DMS153 (cell line): ENCODE measurements at regions not wholly inside any gene's neighbourhood (a gene's known extent, or its start where the extent isn't known, plus 50 kb on each side); places are given as distances from the start of the nearest gene placed in this dataset.

Experiments used
- DNase-seq: peaks from one replicate; lab custom pipeline; 2025; lab: John Stamatoyannopoulos, UW

GRCh38 chr21:26739189-26739588 is 106.0 kb downstream of the ADAMTS1 start:
- no peak for DNase-seq

DNA sequence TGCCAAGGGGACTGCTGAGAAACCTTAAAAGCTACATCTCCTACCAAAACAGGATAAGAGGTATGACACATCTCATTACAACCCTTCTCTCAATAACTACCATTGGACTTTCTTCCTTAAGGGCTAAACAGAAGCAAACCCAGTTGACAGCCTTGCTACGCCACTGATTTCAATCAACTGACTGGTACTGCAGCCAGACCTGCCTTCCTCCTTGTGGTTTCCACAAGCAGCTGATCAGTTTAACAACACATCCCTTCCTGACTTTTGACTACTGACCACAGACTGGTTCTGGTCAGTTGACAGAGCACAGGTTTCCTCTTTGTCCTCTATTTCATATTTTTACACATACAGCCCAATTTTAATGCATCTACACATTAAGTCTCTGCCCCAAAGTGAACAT is 108.8 kb downstream of the ADAMTS1 start:
- DNase-seq: no peak

- no peak for DNase-seq
Measured at GRCh38 chr21:26732432-26733221, 112.6 kb downstream of the ADAMTS1 start.

DNA sequence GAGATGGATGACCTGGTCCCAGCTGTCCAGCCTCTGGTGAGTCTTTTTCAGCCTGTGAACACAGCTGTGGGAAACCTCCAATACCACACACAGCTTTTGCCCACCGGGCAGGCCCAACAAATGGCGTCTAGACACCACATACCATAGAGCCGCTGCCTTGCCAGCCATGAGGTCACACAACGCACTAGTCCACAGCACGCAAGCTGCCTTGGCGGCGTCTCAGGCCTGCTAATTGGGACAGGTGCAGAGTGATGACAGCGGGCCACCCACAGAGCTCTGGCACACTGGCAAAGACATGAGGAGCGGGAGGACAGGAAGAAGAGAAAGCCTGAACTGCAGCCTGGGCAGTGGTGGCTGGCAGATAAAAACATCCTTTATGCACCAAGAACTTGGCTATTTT is 125.5 kb downstream of the ADAMTS1 start:
- DNase-seq: no peak

GRCh38 chr21:26717146-26717739 is 128.0 kb downstream of the ADAMTS1 start:
- no peak for DNase-seq

DNA sequence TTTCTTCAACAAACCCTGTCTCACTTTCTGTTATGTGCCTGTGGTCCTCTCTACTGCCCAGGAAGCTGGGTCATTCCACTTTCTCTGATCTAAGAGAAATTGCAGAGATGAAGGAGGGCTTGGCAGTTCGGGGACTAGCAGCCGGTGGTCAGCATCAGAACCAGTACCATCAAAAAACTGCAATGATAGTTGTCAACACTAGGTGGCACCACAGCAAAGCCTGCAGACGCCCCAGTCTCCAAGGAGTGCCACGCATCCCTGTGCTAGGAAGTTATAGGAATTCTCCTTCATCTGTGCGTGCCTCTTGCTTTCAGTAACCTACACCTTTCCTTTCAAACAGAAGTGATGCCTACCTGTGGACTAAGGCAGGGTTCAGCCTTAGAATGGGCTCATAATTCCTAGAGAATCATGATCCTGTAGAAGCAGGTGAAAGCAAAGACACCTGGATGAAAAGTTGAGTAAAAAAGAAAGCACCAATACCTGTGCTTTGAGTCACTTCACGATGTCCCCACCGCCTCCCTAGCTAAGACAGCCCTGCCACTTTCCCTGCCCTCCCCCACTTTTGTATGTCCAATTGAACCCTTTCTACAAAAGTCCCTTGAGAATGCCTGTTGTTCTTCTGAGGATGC is 129.2 kb downstream of the ADAMTS1 start:
- no peak for DNase-seq

- no peak for DNase-seq
Measured at GRCh38 chr21:26715116-26715515, 130.1 kb downstream of the ADAMTS1 start.

- no peak for DNase-seq
Measured at GRCh38 chr21:26710155-26710554, 135.1 kb downstream of the ADAMTS1 start.

- no peak for DNase-seq
Measured at GRCh38 chr21:26709090-26709489, 136.0 kb upstream of the CYYR1 start.

GRCh38 chr21:26708223-26708800 is 135.2 kb upstream of the CYYR1 start:
- no peak for DNase-seq

DNA sequence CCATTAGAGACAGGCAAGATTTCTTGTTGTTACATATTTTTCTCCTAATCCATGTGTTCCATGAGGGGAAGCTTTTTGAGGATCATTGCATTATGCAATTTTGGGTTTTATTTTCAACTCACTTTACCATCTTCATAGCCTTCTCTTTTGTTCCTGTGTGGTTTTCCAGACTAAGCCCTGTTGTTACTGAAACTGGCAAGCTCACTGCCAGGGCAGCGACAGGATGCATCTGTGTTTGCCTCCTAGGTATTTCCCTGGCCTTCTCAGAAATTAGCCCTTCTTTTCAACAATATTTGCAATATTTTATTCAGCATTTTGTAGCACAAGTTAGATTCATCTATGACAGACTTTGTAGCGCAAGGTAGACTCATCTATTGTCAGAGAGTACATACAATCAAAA is 134.2 kb upstream of the CYYR1 start:
- DNase-seq: no peak

- DNase-seq: no peak
Measured at GRCh38 chr21:26698416-26698815, 125.3 kb upstream of the CYYR1 start.

GRCh38 chr21:26691416-26691815 is 118.3 kb upstream of the CYYR1 start:
- DNase-seq: no peak

DNA sequence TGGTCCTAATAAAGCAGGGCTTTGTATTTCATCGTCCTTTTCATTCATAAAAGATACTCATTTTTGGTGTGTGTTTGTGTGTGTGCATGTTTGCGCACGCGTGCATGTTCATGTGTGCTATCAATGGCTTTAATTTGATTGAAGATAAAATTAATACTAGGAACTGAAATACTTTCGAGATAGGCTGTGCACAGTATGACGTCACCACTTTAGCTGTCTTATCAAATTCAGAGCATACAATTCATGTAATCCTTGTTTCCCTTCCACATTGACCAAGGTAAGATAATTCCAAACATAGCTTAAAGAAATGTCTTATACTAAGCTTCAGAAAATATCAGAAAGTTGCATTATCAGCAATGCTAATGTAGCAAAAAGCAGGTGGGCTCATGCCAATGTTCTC is 113.6 kb upstream of the CYYR1 start:
- no peak for DNase-seq

DNA sequence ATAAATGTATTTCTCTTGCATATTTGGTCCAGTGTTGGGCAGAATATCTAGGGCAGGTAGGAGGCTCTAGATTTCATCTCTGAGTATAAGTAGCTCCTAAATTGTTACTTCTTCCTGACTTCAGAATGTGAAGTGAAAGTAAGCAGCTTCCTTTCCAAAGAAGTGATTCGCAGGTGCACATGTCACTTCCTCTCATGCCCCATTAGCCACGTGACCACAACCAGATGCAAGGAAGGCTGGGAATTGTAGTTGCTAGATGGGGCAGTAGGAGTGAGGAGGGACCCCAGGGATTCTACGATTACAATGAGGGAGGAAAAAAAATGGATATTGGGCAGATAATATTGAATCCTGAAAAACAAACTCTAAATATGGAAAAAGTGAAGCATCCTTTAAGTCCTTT is 113.2 kb upstream of the CYYR1 start:
- peak; percentile 23 for DNase-seq

DNA sequence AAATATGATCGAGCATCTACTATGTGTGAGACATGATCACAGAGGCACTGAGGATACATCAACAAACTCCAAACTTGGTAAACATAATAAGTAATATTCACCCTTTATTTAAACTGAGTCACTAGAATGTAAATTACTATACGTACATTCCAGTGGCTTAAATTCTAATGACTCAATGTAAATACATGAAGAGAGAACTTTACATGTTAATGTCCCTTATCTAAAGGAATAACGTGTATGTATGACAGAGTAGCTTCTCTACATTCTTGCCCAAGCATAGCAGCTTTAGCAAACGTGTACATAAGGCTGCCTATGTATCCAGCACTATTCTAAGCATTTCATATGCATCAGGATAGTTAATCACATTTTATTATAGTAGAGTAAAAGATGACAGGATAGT is 111.8 kb upstream of the CYYR1 start:
- DNase-seq: no peak

DNA sequence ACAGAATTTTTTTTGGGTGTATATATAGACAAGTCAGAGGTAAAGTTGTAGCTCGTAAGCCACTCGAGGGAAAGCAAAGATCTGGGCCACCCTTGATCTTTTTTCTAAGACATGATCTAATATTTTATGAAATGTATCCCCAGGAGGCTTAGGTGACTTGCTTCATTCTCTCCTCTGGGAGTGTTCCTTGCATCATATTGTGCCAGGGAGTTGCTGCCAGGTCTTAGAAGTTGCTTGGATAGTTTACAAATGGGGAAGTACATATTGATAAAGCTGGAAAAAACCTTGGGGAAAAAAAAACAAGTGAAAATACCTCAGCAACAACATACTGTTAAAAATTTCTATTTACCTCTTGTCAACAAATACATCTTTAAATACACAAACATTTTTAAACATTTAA is 110.9 kb upstream of the CYYR1 start:
- no peak for DNase-seq

GRCh38 chr21:26679284-26679683 is 106.2 kb upstream of the CYYR1 start:
- no peak for DNase-seq

DNA sequence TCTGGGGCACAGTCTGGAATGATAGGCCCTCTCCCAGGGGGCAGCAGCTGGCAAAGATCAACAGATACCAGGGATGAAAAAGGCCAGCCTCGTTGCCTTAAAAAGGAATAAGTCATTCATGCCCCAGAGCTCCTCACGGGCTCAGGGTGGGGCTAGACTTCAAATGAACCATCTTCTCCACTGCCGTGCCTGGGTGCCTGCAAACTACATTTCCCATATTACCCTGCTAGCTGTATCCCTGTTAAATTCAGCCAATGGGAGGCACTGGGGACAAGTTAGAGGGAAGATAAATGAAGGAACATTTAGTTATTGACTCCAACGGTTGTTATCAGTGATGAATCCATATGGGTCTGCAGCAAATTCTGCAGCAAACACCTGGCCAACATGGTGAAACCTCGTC is 101.2 kb upstream of the CYYR1 start:
- no peak for DNase-seq

GRCh38 chr21:26669215-26669764 is 96.2 kb upstream of the CYYR1 start:
- no peak for DNase-seq

GRCh38 chr21:26659757-26660156 is 86.7 kb upstream of the CYYR1 start:
- no peak for DNase-seq

DNA sequence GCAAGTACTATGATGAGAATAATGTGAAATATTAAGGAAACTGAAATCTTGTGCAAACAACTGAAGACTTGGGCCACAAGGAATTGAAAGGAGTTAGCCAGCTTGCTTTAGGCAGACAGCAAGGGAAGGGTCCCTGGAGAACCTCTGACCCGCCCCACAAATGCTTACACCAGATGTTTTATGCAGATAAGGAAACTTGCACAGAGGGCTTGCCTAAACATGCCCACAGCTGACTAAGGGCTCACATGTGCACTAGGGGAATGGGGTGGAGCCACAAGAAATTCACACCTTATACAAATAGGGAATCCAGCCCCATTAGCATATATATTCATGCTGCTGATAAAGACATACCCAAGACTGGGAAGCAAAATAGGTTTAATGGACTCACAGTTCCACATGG is 86.1 kb upstream of the CYYR1 start:
- no peak for DNase-seq

- DNase-seq: no peak
Measured at GRCh38 chr21:26655460-26655859, 82.4 kb upstream of the CYYR1 start.
